GM21526 (cell line): ENCODE measurements at regions not wholly inside any gene's neighbourhood (a gene's known extent, or its start where the extent isn't known, plus 50 kb on each side); places are given as distances from the start of the nearest gene placed in this dataset.

Source experiments
- ATAC-seq: cut with Tn5 transposase; IDR thresholded peaks from one replicate; pipeline ENCODE4 v1.9.1; 2021; ENCODE audit warnings: moderate library complexity; ENCODE audit not compliant: unreplicated experiment, low FRiP score

GRCh38 chr15:56868170-56868569, 50.3 kb upstream of the TCF12 start:
- no peak for ATAC-seq

- ATAC-seq: no peak
Observed at GRCh38 chr15:56866803-56867202, 51.6 kb upstream of the TCF12 start.

- ATAC-seq: no peak
Observed at GRCh38 chr15:56857828-56858227, 60.6 kb upstream of the TCF12 start.

- no peak for ATAC-seq
Observed at GRCh38 chr15:56856934-56857333, 61.5 kb upstream of the TCF12 start.

- no peak for ATAC-seq
Observed at GRCh38 chr15:56844892-56845291, 73.6 kb upstream of the TCF12 start.

- no peak for ATAC-seq
Observed at GRCh38 chr15:56844471-56844870, 74.0 kb upstream of the TCF12 start.

GRCh38 chr15:56839641-56840040, 78.8 kb upstream of the TCF12 start:
- ATAC-seq: no peak

GRCh38 chr15:56839099-56839498, 79.3 kb upstream of the TCF12 start:
- no peak for ATAC-seq

- ATAC-seq: no peak
Observed at GRCh38 chr15:56838085-56838484, 80.4 kb upstream of the TCF12 start.

- ATAC-seq: no peak
Observed at GRCh38 chr15:56837273-56837672, 81.2 kb upstream of the TCF12 start.

GRCh38 chr15:56835718-56836171, 82.7 kb upstream of the TCF12 start:
- no peak for ATAC-seq

- no peak for ATAC-seq
Observed at GRCh38 chr15:56832125-56832524, 86.3 kb upstream of the TCF12 start.

GRCh38 chr15:56831467-56832005, 86.9 kb upstream of the TCF12 start:
- ATAC-seq: no peak

- no peak for ATAC-seq
Observed at GRCh38 chr15:56824175-56824574, 90.9 kb upstream of the ZNF280D start.

- ATAC-seq: peak; percentile 63
Observed at GRCh38 chr15:56821721-56822425, 88.6 kb upstream of the ZNF280D start.

- no peak for ATAC-seq
Observed at GRCh38 chr15:56820333-56820732, 87.0 kb upstream of the ZNF280D start.

GRCh38 chr15:56817321-56818080, 84.2 kb upstream of the ZNF280D start:
- no peak for ATAC-seq

- no peak for ATAC-seq
Observed at GRCh38 chr15:56816781-56817180, 83.5 kb upstream of the ZNF280D start.

- ATAC-seq: no peak
Observed at GRCh38 chr15:56815247-56815646, 81.9 kb upstream of the ZNF280D start.

- no peak for ATAC-seq
Observed at GRCh38 chr15:56814429-56814828, 81.1 kb upstream of the ZNF280D start.

- no peak for ATAC-seq
Observed at GRCh38 chr15:56813995-56814394, 80.7 kb upstream of the ZNF280D start.

- ATAC-seq: no peak
Observed at GRCh38 chr15:56812961-56813360, 79.7 kb upstream of the ZNF280D start.
